ENCODE measurements at regions not wholly inside any gene's neighbourhood (a gene's known extent, or its start where the extent isn't known, plus 50 kb on each side); places are given as distances from the start of the nearest gene placed in this dataset.

DNA sequence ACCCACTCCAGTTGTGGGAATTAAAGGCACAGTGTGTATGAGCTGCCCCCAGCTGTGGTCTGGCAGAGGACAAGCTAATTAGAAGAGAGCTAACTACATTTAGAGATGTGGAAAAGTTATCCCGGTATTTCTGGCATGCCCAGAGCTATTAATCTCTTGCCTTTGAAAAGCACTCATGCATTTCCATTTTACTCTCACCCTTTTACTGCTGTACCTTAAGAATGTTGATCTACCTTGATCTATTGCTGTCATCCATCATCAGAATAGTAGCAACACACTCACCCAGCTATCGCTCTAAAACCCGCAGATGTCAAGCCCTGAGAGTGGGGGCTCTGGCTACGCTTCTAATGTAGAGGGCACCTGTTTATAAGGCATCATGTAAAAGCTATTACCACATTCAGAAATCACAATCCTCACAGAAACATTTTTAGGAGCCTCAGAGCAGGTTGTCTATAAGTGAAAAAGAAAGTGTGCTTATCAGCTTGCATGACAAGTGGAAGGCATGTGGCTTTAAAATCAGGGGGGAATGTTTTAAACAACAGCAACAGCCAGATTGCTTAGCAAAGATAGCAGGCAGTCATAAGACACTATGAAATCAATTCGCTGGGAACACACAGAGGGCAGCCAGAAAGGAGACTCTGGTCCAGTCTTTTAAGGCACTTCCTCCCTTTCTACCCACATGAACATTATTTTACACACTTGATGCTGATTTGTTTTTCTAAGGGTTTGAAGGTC, 224.2 kb upstream of the IRS2 start:
- H3K4me1 ChIP-seq = peaks cover 5% of the 10 kb centered on the region
- H3K36me3 ChIP-seq = no peaks in the 10 kb centered on the region
- H3K27me3 ChIP-seq = no peaks in the 10 kb centered on the region
- TF ChIP-seq POLR2AphosphoS5 (IDR thresholded peaks at IDR 0.05; ENCODE audit: insufficient read depth in 1 of 2, low read depth in 1 of 2) = no peak
- TF ChIP-seq POLR2A (IDR thresholded peaks at IDR 0.05) = no peak
- TF ChIP-seq, protein P1, sequence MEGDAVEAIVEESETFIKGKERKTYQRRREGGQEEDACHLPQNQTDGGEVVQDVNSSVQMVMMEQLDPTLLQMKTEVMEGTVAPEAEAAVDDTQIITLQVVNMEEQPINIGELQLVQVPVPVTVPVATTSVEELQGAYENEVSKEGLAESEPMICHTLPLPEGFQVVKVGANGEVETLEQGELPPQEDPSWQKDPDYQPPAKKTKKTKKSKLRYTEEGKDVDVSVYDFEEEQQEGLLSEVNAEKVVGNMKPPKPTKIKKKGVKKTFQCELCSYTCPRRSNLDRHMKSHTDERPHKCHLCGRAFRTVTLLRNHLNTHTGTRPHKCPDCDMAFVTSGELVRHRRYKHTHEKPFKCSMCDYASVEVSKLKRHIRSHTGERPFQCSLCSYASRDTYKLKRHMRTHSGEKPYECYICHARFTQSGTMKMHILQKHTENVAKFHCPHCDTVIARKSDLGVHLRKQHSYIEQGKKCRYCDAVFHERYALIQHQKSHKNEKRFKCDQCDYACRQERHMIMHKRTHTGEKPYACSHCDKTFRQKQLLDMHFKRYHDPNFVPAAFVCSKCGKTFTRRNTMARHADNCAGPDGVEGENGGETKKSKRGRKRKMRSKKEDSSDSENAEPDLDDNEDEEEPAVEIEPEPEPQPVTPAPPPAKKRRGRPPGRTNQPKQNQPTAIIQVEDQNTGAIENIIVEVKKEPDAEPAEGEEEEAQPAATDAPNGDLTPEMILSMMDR (IDR thresholded peaks at IDR 0.05) = no peak
- intact Hi-C loops (cut with DNase I) = no loop called here
- H3K9me3 ChIP-seq = no peaks in the 10 kb centered on the region
- H3K27ac ChIP-seq = no peak overlapping the region
- no peak for DNase-seq (ENCODE audit: extremely low spot score in 2 of 2)
- H3K4me3 ChIP-seq = no peak overlapping the region

DNA sequence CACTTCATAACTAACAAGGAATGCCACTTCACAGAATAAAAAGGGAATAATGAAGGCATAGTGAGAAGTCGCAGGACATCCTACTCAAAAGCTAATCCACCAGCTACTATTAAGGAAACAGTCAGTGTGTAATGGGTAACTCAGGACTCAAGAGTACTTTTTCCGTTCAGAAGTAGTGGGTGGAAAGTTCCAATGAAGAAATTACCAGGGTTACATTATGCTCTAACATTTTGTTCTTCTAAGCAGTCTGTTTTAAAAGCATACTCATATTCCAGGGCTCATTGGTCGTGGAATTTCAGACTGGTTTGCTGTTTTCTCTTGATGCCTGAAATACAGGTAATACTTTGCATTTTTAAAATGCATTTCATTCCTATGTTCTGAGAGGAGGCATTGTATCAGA, 222.4 kb upstream of the IRS2 start:
- H3K4me3 ChIP-seq = no peak overlapping the region
- peaks cover 5% of the 10 kb centered on the region for H3K4me1 ChIP-seq
- H3K27me3 ChIP-seq = no peaks in the 10 kb centered on the region
- no peak for DNase-seq (ENCODE audit: extremely low spot score in 2 of 2)
- intact Hi-C loops (cut with DNase I) = no loop called here
- H3K9me3 ChIP-seq = no peaks in the 10 kb centered on the region
- TF ChIP-seq POLR2A (IDR thresholded peaks at IDR 0.05) (no peak), POLR2AphosphoS5 (IDR thresholded peaks at IDR 0.05; ENCODE audit: insufficient read depth in 1 of 2, low read depth in 1 of 2) (no peak)
- TF ChIP-seq, protein P1 (IDR thresholded peaks at IDR 0.05) = no peak
- H3K36me3 ChIP-seq = no peaks in the 10 kb centered on the region
- no peak overlapping the region for H3K27ac ChIP-seq

DNA sequence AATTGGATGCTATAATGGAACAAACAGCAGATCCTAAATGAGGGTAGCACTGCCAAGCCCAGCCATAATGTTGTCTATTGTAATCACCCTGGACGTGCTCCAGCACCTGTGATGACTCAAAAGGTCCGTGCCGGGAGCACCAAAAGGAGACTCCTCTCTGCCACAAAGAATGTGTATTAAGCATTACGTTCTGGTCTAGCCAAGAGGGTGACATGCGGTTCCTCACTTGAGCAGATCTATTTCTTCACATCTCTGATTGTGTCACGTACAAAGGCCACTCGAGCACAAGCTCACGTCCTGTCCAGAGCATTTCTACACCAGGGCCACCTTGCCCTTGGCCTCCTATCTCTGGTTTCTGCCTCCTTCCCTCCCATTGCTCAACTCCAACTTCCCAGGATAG, 219.9 kb upstream of the IRS2 start:
- TF ChIP-seq POLR2AphosphoS5 (IDR thresholded peaks at IDR 0.05; ENCODE audit: insufficient read depth in 1 of 2, low read depth in 1 of 2) (no peak), POLR2A (IDR thresholded peaks at IDR 0.05) (no peak)
- TF ChIP-seq, protein P1 (IDR thresholded peaks at IDR 0.05) = no peak
- no peak for DNase-seq (ENCODE audit: extremely low spot score in 2 of 2)
- H3K4me1 ChIP-seq = peaks cover 5% of the 10 kb centered on the region
- no peaks in the 10 kb centered on the region for H3K9me3 ChIP-seq
- no peak overlapping the region for H3K4me3 ChIP-seq
- no peaks in the 10 kb centered on the region for H3K36me3 ChIP-seq
- intact Hi-C loops (cut with DNase I) = no loop called here
- no peaks in the 10 kb centered on the region for H3K27me3 ChIP-seq
- no peak overlapping the region for H3K27ac ChIP-seq

DNA sequence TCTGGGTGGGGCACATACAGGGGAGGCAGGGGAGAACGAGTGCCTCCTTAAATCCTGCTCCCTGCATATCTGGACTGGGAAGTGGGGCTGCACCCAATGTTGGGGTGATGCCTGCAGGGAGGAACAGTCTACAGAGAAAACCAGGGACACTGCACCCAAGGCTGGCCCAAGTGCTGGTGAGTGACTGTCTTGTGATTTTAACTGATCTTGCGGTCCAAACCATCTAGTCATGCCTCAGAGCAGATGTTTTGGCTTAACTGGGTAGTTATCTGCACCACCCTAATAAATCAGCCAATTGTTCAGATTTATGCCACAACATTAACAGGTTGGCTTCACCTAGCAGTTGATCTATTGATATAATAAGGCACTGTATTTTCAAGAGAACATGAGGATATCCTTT, 219.2 kb upstream of the IRS2 start:
- intact Hi-C loops (cut with DNase I) = no loop called here
- Histone ChIP-seq H3K4me1 (peaks cover 5% of the 10 kb centered on the region), H3K9me3 (no peaks in the 10 kb centered on the region), H3K27me3 (no peaks in the 10 kb centered on the region), H3K36me3 (no peaks in the 10 kb centered on the region), H3K27ac (no peak overlapping the region), H3K4me3 (no peak overlapping the region)
- DNase-seq (ENCODE audit: extremely low spot score in 2 of 2) = no peak
- no peak for TF ChIP-seq POLR2AphosphoS5 (IDR thresholded peaks at IDR 0.05; ENCODE audit: insufficient read depth in 1 of 2, low read depth in 1 of 2)
- TF ChIP-seq, protein P1 (IDR thresholded peaks at IDR 0.05) = no peak
- no peak for TF ChIP-seq POLR2A (IDR thresholded peaks at IDR 0.05)

DNA sequence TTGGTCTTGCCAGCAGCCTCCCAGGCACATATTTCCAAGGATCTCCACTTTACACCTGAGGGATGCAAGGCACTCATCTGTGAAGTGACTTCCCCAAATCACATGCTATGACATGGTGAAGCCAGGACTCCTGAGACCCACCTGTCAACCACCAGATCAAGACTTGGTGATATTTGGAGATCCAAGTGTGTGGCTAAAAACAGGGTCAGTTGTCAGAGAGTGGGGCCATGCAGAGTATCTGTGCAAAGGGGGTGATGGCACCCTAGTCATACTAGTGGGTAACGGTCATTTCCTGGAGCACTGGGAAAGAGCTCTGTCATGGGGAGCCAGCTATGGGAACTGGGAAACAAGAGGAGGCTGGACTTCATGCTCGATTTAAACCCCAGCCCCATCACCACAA, 218.4 kb upstream of the IRS2 start:
- peak in 1 of 2 donors; percentile 64 for DNase-seq (ENCODE audit: extremely low spot score in 2 of 2)
- no peaks in the 10 kb centered on the region for H3K9me3 ChIP-seq
- no peaks in the 10 kb centered on the region for H3K36me3 ChIP-seq
- intact Hi-C loops (cut with DNase I) = no loop called here
- no peak overlapping the region for H3K4me3 ChIP-seq
- no peak for TF ChIP-seq POLR2AphosphoS5 (IDR thresholded peaks at IDR 0.05; ENCODE audit: insufficient read depth in 1 of 2, low read depth in 1 of 2)
- no peak overlapping the region for H3K27ac ChIP-seq
- H3K4me1 ChIP-seq = peaks cover 5% of the 10 kb centered on the region
- no peaks in the 10 kb centered on the region for H3K27me3 ChIP-seq

Measured in vagina (tissue), 2 donors.